H9 (cell line): ENCODE measurements at regions not wholly inside any gene's neighbourhood (a gene's known extent, or its start where the extent isn't known, plus 50 kb on each side); places are given as distances from the start of the nearest gene placed in this dataset.

Experiments used
- DNase-seq: peaks from one replicate; pipeline ENCODE4 v3.0.0-alpha.2; 2017
- H2AFZ ChIP-seq: one replicate; pipeline ENCODE4 v1.6.1; 2013; ENCODE audit warnings: mild to moderate bottlenecking, low read length, control low read depth, moderate library complexity
- H2AK5ac ChIP-seq: 2 replicates; pipeline ENCODE4 v1.6.1; 2013; ENCODE audit warnings: low read length, control low read depth, mixed read lengths; ENCODE audit not compliant: insufficient read length
- H2BK120ac ChIP-seq: one replicate; pipeline ENCODE4 v1.6.1; 2013; ENCODE audit warnings: low read depth, mild to moderate bottlenecking, low read length, control low read depth, inconsistent platforms; ENCODE audit not compliant: poor library complexity, severe bottlenecking
- H2BK12ac ChIP-seq: 2 replicates; pipeline ENCODE4 v1.6.1; 2013; ENCODE audit warnings: low read length, control low read depth, mixed read lengths, low read depth; ENCODE audit not compliant: insufficient read length
- H2BK15ac ChIP-seq: 2 replicates; pipeline ENCODE4 v1.6.1; 2013; ENCODE audit warnings: low read depth, low read length, control low read depth
- H2BK20ac ChIP-seq: one replicate; pipeline ENCODE4 v1.6.1; 2013; ENCODE audit warnings: low read depth, mild to moderate bottlenecking, low read length, control low read depth, inconsistent platforms; ENCODE audit not compliant: poor library complexity, severe bottlenecking
- H2BK5ac ChIP-seq: 2 replicates; pipeline ENCODE4 v1.6.1; 2013; ENCODE audit warnings: low read length, control low read depth, mixed read lengths; ENCODE audit not compliant: insufficient read length
- H3K14ac ChIP-seq: 2 replicates; pipeline ENCODE4 v1.6.1; 2013; ENCODE audit warnings: low read length, control low read depth; ENCODE audit not compliant: insufficient read depth
- H3K18ac ChIP-seq: 2 replicates; pipeline ENCODE4 v1.6.1; 2013; ENCODE audit warnings: low read depth, mild to moderate bottlenecking, mixed read lengths, low read length, control low read depth; ENCODE audit not compliant: insufficient read length
- H3K23ac ChIP-seq: 2 replicates; pipeline ENCODE4 v1.6.1; 2013; ENCODE audit warnings: low read length, control low read depth, mixed read lengths, low read depth; ENCODE audit not compliant: insufficient read length
- H3K23me2 ChIP-seq: 2 replicates; pipeline ENCODE4 v1.6.1; 2013; ENCODE audit warnings: low read depth, mild to moderate bottlenecking, mixed read lengths, low read length, control low read depth; ENCODE audit not compliant: insufficient read length, poor library complexity, severe bottlenecking
- H3K27ac ChIP-seq: 2 replicates; pipeline ENCODE4 v1.5.1; 2013; ENCODE audit warnings: low read length, control low read depth, mixed read lengths, low read depth; ENCODE audit not compliant: insufficient read length
- H3K27me3 ChIP-seq: 2 replicates; pipeline ENCODE4 v1.6.1; 2013; ENCODE audit warnings: low read length, control low read depth, inconsistent platforms; ENCODE audit not compliant: insufficient read depth
- H3K4ac ChIP-seq: 2 replicates; pipeline ENCODE4 v1.6.1; 2013; ENCODE audit warnings: low read depth, mild to moderate bottlenecking, control low read depth, inconsistent platforms, low read length, moderate library complexity
- H3K4me1 ChIP-seq: 2 replicates; pipeline ENCODE4 v1.6.1; 2013; ENCODE audit warnings: low read length, control low read depth, inconsistent platforms; ENCODE audit not compliant: insufficient read depth
- H3K4me2 ChIP-seq: 2 replicates; pipeline ENCODE4 v1.6.1; 2013; ENCODE audit warnings: low read length, control low read depth, mixed read lengths; ENCODE audit not compliant: insufficient read length, insufficient read depth
- H3K56ac ChIP-seq: 2 replicates; pipeline ENCODE4 v1.6.1; 2013; ENCODE audit warnings: low read depth, mild to moderate bottlenecking, mixed read lengths, low read length, control low read depth; ENCODE audit not compliant: insufficient read length
- H3K79me1 ChIP-seq: 2 replicates; pipeline ENCODE4 v1.6.1; 2013; ENCODE audit warnings: low read depth, mild to moderate bottlenecking, moderate library complexity, low read length, control low read depth, inconsistent platforms; ENCODE audit not compliant: insufficient read depth, poor library complexity, severe bottlenecking
- H3K79me2 ChIP-seq: 2 replicates; pipeline ENCODE4 v1.6.1; 2013; ENCODE audit warnings: low read length, control low read depth, inconsistent platforms; ENCODE audit not compliant: insufficient read depth
- H3K9ac ChIP-seq: 2 replicates; pipeline ENCODE4 v1.6.1; 2013; ENCODE audit warnings: low read length, control low read depth, mixed read lengths; ENCODE audit not compliant: insufficient read length; ENCODE audit errors: extremely low read depth
- H3K9me3 ChIP-seq: one replicate; pipeline ENCODE4 v1.6.1; 2013; ENCODE audit warnings: low read depth, low read length, inconsistent platforms; ENCODE audit not compliant: control insufficient read depth
- H3T11ph ChIP-seq: one replicate; pipeline ENCODE4 v1.6.1; 2013; ENCODE audit warnings: mild to moderate bottlenecking, low read length, control low read depth, inconsistent platforms
- H4K20me1 ChIP-seq: one replicate; pipeline ENCODE4 v1.6.1; 2013; ENCODE audit not compliant: control insufficient read depth, insufficient read length, insufficient read depth
- H4K5ac ChIP-seq: 2 replicates; pipeline ENCODE4 v1.6.1; 2013; ENCODE audit warnings: low read depth, mild to moderate bottlenecking, mixed read lengths, low read length, control low read depth; ENCODE audit not compliant: insufficient read length
- H4K8ac ChIP-seq: replicated peaks from 2 replicates; pipeline ENCODE4 v1.6.1; 2013; ENCODE audit warnings: low read length, control low read depth, mixed read lengths, low read depth; ENCODE audit not compliant: insufficient read length
- H4K91ac ChIP-seq: 2 replicates; pipeline ENCODE4 v1.6.1; 2013; ENCODE audit warnings: low read depth, mild to moderate bottlenecking, moderate library complexity, mixed read lengths, low read length, control low read depth; ENCODE audit not compliant: insufficient read length
- H3K27ac Mint-ChIP-seq, 3 experiments: 2 replicates in 2 of 3; 3 replicates in 1 of 3; pipeline ENCODE4 v1.8.0; 2020 to 2021; ENCODE audit warnings: mixed read lengths in 3 of 3, mild to moderate bottlenecking in 1 of 3, moderate library complexity in 1 of 3
- H3K27me3 Mint-ChIP-seq: 2 replicates; pipeline ENCODE4 v1.8.0; 2021; ENCODE audit warnings: low read depth, mild to moderate bottlenecking, moderate library complexity, mixed read lengths
- H3K36me3 Mint-ChIP-seq, 3 experiments: 2 replicates in 2 of 3; 3 replicates in 1 of 3; pipeline ENCODE4 v1.8.0; 2020 to 2021; ENCODE audit warnings: low read depth in 3 of 3, mixed read lengths in 3 of 3; ENCODE audit not compliant: insufficient read depth in 1 of 3
- H3K4me1 Mint-ChIP-seq, 2 experiments: 2 replicates each; pipeline ENCODE4 v1.8.0; 2020; ENCODE audit warnings: mixed read lengths in 2 of 2
- H3K4me3 Mint-ChIP-seq, 2 experiments: 2 replicates in 1 of 2; 3 replicates in 1 of 2; pipeline ENCODE4 v1.8.0; 2020 to 2021; ENCODE audit warnings: mild to moderate bottlenecking in 2 of 2, mixed read lengths in 2 of 2, moderate library complexity in 1 of 2
- H3K9me3 Mint-ChIP-seq, 2 experiments: 2 replicates in 1 of 2; 3 replicates in 1 of 2; pipeline ENCODE4 v1.8.0; 2020; ENCODE audit warnings: mild to moderate bottlenecking in 2 of 2, mixed read lengths in 2 of 2, moderate library complexity in 1 of 2
- WGBS: extraction: QIAGEN DNeasy Blood & Tissue Kit; methylation state at CpG from one replicate; pipeline ENCODE4 v1.1.7; 2013; ENCODE audit warnings: missing lambda C conversion rate, low lambda C conversion rate, mixed read lengths; ENCODE audit not compliant: insufficient read length; ENCODE audit errors: extremely low coverage; 5-methylcytosine and 5-hydroxymethylcytosine counted together
- TF ChIP-seq, protein P1 (sequence below): fragments of 200-600 bp; sonication (generic); conservative IDR thresholded peaks from 3 replicates; pipeline ENCODE4 v1.8.0; 2021; ENCODE audit warnings: antibody characterized with exemption, mild to moderate bottlenecking

DNA sequence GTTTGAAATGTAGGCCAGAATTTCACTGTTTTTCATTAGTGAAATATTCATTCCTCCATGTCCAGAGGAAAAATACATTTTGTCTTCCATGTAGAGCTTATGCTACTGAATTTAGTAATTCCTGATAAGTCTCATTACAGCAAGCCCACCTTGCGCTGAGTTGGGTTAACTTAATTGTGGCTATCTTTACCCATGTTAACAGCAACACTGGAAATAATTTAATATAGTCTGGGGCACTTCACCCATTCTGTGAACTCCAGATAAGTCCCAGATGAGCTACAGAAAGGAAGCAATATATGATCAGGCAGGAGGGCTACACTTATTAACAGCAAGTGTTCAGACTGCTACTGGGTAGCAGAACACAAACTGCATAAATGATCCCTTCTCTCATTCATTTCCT lies 270.1 kb upstream of the CNTN4 start:
- no CpG with 5 or more reads among the region's 1 CpG for WGBS
- no peak overlapping the region for H3K56ac ChIP-seq
- H3K23me2 ChIP-seq, result no peaks in the 10 kb centered on the region
- no peak overlapping the region for H2BK5ac ChIP-seq
- TF ChIP-seq, protein P1, sequence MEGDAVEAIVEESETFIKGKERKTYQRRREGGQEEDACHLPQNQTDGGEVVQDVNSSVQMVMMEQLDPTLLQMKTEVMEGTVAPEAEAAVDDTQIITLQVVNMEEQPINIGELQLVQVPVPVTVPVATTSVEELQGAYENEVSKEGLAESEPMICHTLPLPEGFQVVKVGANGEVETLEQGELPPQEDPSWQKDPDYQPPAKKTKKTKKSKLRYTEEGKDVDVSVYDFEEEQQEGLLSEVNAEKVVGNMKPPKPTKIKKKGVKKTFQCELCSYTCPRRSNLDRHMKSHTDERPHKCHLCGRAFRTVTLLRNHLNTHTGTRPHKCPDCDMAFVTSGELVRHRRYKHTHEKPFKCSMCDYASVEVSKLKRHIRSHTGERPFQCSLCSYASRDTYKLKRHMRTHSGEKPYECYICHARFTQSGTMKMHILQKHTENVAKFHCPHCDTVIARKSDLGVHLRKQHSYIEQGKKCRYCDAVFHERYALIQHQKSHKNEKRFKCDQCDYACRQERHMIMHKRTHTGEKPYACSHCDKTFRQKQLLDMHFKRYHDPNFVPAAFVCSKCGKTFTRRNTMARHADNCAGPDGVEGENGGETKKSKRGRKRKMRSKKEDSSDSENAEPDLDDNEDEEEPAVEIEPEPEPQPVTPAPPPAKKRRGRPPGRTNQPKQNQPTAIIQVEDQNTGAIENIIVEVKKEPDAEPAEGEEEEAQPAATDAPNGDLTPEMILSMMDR, result no peak
- no peak overlapping the region for H3K27ac Mint-ChIP-seq
- no peaks in the 10 kb centered on the region for H3K4me1 ChIP-seq
- H3K4me3 Mint-ChIP-seq, result no peak overlapping the region
- no peaks in the 10 kb centered on the region for H3K27me3 Mint-ChIP-seq
- no peaks in the 10 kb centered on the region for H3K27me3 ChIP-seq
- no peak overlapping the region for H4K5ac ChIP-seq
- H2BK120ac ChIP-seq, result no peak overlapping the region
- H3K18ac ChIP-seq, result no peak overlapping the region
- no peaks in the 10 kb centered on the region for H3K9me3 ChIP-seq
- H3K36me3 Mint-ChIP-seq, result no peaks in the 10 kb centered on the region
- no peak overlapping the region for H2AFZ ChIP-seq
- H3K27ac ChIP-seq, result no peak overlapping the region
- H2BK15ac ChIP-seq, result no peak overlapping the region
- no peak overlapping the region for H3K4me2 ChIP-seq
- H3K79me1 ChIP-seq, result no peaks in the 10 kb centered on the region
- H3K9ac ChIP-seq, result no peak overlapping the region
- H3K14ac ChIP-seq, result no peak overlapping the region
- H3K23ac ChIP-seq, result no peak overlapping the region
- H4K8ac ChIP-seq, result no peak overlapping the region
- no peaks in the 10 kb centered on the region for H3K79me2 ChIP-seq
- H2BK20ac ChIP-seq, result no peak overlapping the region
- DNase-seq, result no peak
- no peak overlapping the region for H2BK12ac ChIP-seq
- no peak overlapping the region for H2AK5ac ChIP-seq
- no peaks in the 10 kb centered on the region for H3K4me1 Mint-ChIP-seq
- H3T11ph ChIP-seq, result no peak overlapping the region
- H3K9me3 Mint-ChIP-seq, result no peaks in the 10 kb centered on the region
- H4K91ac ChIP-seq, result no peak overlapping the region
- no peak overlapping the region for H3K4ac ChIP-seq
- no peaks in the 10 kb centered on the region for H4K20me1 ChIP-seq
